H9 (cell line): ENCODE measurements at regions not wholly inside any gene's neighbourhood (a gene's known extent, or its start where the extent isn't known, plus 50 kb on each side); places are given as distances from the start of the nearest gene placed in this dataset.

Source experiments
- DNase-seq: peaks from one replicate; pipeline ENCODE4 v3.0.0-alpha.2; 2017
- H2AFZ ChIP-seq: one replicate; pipeline ENCODE4 v1.6.1; 2013; ENCODE audit warnings: mild to moderate bottlenecking, low read length, control low read depth, moderate library complexity
- H2AK5ac ChIP-seq: 2 replicates; pipeline ENCODE4 v1.6.1; 2013; ENCODE audit warnings: low read length, control low read depth, mixed read lengths; ENCODE audit not compliant: insufficient read length
- H2BK120ac ChIP-seq: one replicate; pipeline ENCODE4 v1.6.1; 2013; ENCODE audit warnings: low read depth, mild to moderate bottlenecking, low read length, control low read depth, inconsistent platforms; ENCODE audit not compliant: poor library complexity, severe bottlenecking
- H2BK12ac ChIP-seq: 2 replicates; pipeline ENCODE4 v1.6.1; 2013; ENCODE audit warnings: low read length, control low read depth, mixed read lengths, low read depth; ENCODE audit not compliant: insufficient read length
- H2BK15ac ChIP-seq: 2 replicates; pipeline ENCODE4 v1.6.1; 2013; ENCODE audit warnings: low read depth, low read length, control low read depth
- H2BK20ac ChIP-seq: one replicate; pipeline ENCODE4 v1.6.1; 2013; ENCODE audit warnings: low read depth, mild to moderate bottlenecking, low read length, control low read depth, inconsistent platforms; ENCODE audit not compliant: poor library complexity, severe bottlenecking
- H2BK5ac ChIP-seq: 2 replicates; pipeline ENCODE4 v1.6.1; 2013; ENCODE audit warnings: low read length, control low read depth, mixed read lengths; ENCODE audit not compliant: insufficient read length
- H3K14ac ChIP-seq: 2 replicates; pipeline ENCODE4 v1.6.1; 2013; ENCODE audit warnings: low read length, control low read depth; ENCODE audit not compliant: insufficient read depth
- H3K18ac ChIP-seq: 2 replicates; pipeline ENCODE4 v1.6.1; 2013; ENCODE audit warnings: low read depth, mild to moderate bottlenecking, mixed read lengths, low read length, control low read depth; ENCODE audit not compliant: insufficient read length
- H3K23ac ChIP-seq: 2 replicates; pipeline ENCODE4 v1.6.1; 2013; ENCODE audit warnings: low read length, control low read depth, mixed read lengths, low read depth; ENCODE audit not compliant: insufficient read length
- H3K23me2 ChIP-seq: 2 replicates; pipeline ENCODE4 v1.6.1; 2013; ENCODE audit warnings: low read depth, mild to moderate bottlenecking, mixed read lengths, low read length, control low read depth; ENCODE audit not compliant: insufficient read length, poor library complexity, severe bottlenecking
- H3K27ac ChIP-seq: 2 replicates; pipeline ENCODE4 v1.5.1; 2013; ENCODE audit warnings: low read length, control low read depth, mixed read lengths, low read depth; ENCODE audit not compliant: insufficient read length
- H3K27me3 ChIP-seq: 2 replicates; pipeline ENCODE4 v1.6.1; 2013; ENCODE audit warnings: low read length, control low read depth, inconsistent platforms; ENCODE audit not compliant: insufficient read depth
- H3K4ac ChIP-seq: 2 replicates; pipeline ENCODE4 v1.6.1; 2013; ENCODE audit warnings: low read depth, mild to moderate bottlenecking, control low read depth, inconsistent platforms, low read length, moderate library complexity
- H3K4me1 ChIP-seq: 2 replicates; pipeline ENCODE4 v1.6.1; 2013; ENCODE audit warnings: low read length, control low read depth, inconsistent platforms; ENCODE audit not compliant: insufficient read depth
- H3K4me2 ChIP-seq: 2 replicates; pipeline ENCODE4 v1.6.1; 2013; ENCODE audit warnings: low read length, control low read depth, mixed read lengths; ENCODE audit not compliant: insufficient read length, insufficient read depth
- H3K56ac ChIP-seq: 2 replicates; pipeline ENCODE4 v1.6.1; 2013; ENCODE audit warnings: low read depth, mild to moderate bottlenecking, mixed read lengths, low read length, control low read depth; ENCODE audit not compliant: insufficient read length
- H3K79me1 ChIP-seq: 2 replicates; pipeline ENCODE4 v1.6.1; 2013; ENCODE audit warnings: low read depth, mild to moderate bottlenecking, moderate library complexity, low read length, control low read depth, inconsistent platforms; ENCODE audit not compliant: insufficient read depth, poor library complexity, severe bottlenecking
- H3K79me2 ChIP-seq: 2 replicates; pipeline ENCODE4 v1.6.1; 2013; ENCODE audit warnings: low read length, control low read depth, inconsistent platforms; ENCODE audit not compliant: insufficient read depth
- H3K9ac ChIP-seq: 2 replicates; pipeline ENCODE4 v1.6.1; 2013; ENCODE audit warnings: low read length, control low read depth, mixed read lengths; ENCODE audit not compliant: insufficient read length; ENCODE audit errors: extremely low read depth
- H3K9me3 ChIP-seq: one replicate; pipeline ENCODE4 v1.6.1; 2013; ENCODE audit warnings: low read depth, low read length, inconsistent platforms; ENCODE audit not compliant: control insufficient read depth
- H3T11ph ChIP-seq: one replicate; pipeline ENCODE4 v1.6.1; 2013; ENCODE audit warnings: mild to moderate bottlenecking, low read length, control low read depth, inconsistent platforms
- H4K20me1 ChIP-seq: one replicate; pipeline ENCODE4 v1.6.1; 2013; ENCODE audit not compliant: control insufficient read depth, insufficient read length, insufficient read depth
- H4K5ac ChIP-seq: 2 replicates; pipeline ENCODE4 v1.6.1; 2013; ENCODE audit warnings: low read depth, mild to moderate bottlenecking, mixed read lengths, low read length, control low read depth; ENCODE audit not compliant: insufficient read length
- H4K8ac ChIP-seq: replicated peaks from 2 replicates; pipeline ENCODE4 v1.6.1; 2013; ENCODE audit warnings: low read length, control low read depth, mixed read lengths, low read depth; ENCODE audit not compliant: insufficient read length
- H4K91ac ChIP-seq: 2 replicates; pipeline ENCODE4 v1.6.1; 2013; ENCODE audit warnings: low read depth, mild to moderate bottlenecking, moderate library complexity, mixed read lengths, low read length, control low read depth; ENCODE audit not compliant: insufficient read length
- H3K27ac Mint-ChIP-seq, 3 experiments: 2 replicates in 2 of 3; 3 replicates in 1 of 3; pipeline ENCODE4 v1.8.0; 2020 to 2021; ENCODE audit warnings: mixed read lengths in 3 of 3, mild to moderate bottlenecking in 1 of 3, moderate library complexity in 1 of 3
- H3K27me3 Mint-ChIP-seq: 2 replicates; pipeline ENCODE4 v1.8.0; 2021; ENCODE audit warnings: low read depth, mild to moderate bottlenecking, moderate library complexity, mixed read lengths
- H3K36me3 Mint-ChIP-seq, 3 experiments: 2 replicates in 2 of 3; 3 replicates in 1 of 3; pipeline ENCODE4 v1.8.0; 2020 to 2021; ENCODE audit warnings: low read depth in 3 of 3, mixed read lengths in 3 of 3; ENCODE audit not compliant: insufficient read depth in 1 of 3
- H3K4me1 Mint-ChIP-seq, 2 experiments: 2 replicates each; pipeline ENCODE4 v1.8.0; 2020; ENCODE audit warnings: mixed read lengths in 2 of 2
- H3K4me3 Mint-ChIP-seq, 2 experiments: 2 replicates in 1 of 2; 3 replicates in 1 of 2; pipeline ENCODE4 v1.8.0; 2020 to 2021; ENCODE audit warnings: mild to moderate bottlenecking in 2 of 2, mixed read lengths in 2 of 2, moderate library complexity in 1 of 2
- H3K9me3 Mint-ChIP-seq, 2 experiments: 2 replicates in 1 of 2; 3 replicates in 1 of 2; pipeline ENCODE4 v1.8.0; 2020; ENCODE audit warnings: mild to moderate bottlenecking in 2 of 2, mixed read lengths in 2 of 2, moderate library complexity in 1 of 2
- WGBS: extraction: QIAGEN DNeasy Blood & Tissue Kit; methylation state at CpG from one replicate; pipeline ENCODE4 v1.1.7; 2013; ENCODE audit warnings: missing lambda C conversion rate, low lambda C conversion rate, mixed read lengths; ENCODE audit not compliant: insufficient read length; ENCODE audit errors: extremely low coverage; 5-methylcytosine and 5-hydroxymethylcytosine counted together
- TF ChIP-seq, protein P1 (sequence below): fragments of 200-600 bp; sonication (generic); conservative IDR thresholded peaks from 3 replicates; pipeline ENCODE4 v1.8.0; 2021; ENCODE audit warnings: antibody characterized with exemption, mild to moderate bottlenecking

DNA sequence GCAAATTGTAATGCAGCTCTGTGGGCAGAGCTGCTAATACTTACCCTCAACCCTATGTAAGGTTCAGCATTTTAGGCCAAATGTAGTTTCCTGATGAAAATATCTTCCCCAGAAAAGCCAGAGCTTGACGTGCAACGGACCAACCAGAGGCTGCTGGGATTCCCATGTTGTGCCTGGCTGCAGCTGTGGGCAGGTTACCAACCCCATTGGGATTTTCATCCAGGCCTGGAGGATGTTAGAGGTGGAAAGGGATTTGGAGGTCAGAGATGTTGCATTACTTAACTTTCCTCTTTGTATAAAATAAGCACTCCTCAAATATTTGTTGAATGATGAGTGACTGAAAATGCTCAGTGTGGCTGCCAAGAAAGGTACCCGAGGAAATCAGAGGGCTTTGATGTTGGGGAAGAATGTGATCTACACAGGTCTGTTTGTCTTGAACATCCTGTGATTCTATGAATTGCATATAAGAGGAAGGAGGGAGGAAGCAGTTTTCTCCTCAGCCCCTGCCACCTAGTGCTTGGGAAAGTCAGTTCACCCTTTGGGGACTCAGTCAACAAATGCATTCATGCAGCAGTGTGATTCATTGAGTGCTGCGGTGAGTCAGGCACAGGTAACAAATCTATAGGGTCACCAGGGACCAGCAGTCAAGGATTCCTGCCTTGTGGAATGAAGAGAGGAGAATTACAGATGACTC is 487.2 kb downstream of the RPS24 start:
- no peaks in the 10 kb centered on the region for H3K4me1 ChIP-seq
- no peak overlapping the region for H3K14ac ChIP-seq
- no peak overlapping the region for H2AFZ ChIP-seq
- no peak overlapping the region for H3K4me3 Mint-ChIP-seq
- H2BK120ac ChIP-seq, result no peak overlapping the region
- H2BK15ac ChIP-seq, result no peak overlapping the region
- H4K5ac ChIP-seq, result no peak overlapping the region
- no peak overlapping the region for H3K56ac ChIP-seq
- H3K9me3 Mint-ChIP-seq, result no peaks in the 10 kb centered on the region
- H4K8ac ChIP-seq, result no peak overlapping the region
- no peak overlapping the region for H3K18ac ChIP-seq
- no peak overlapping the region for H3T11ph ChIP-seq
- no peaks in the 10 kb centered on the region for H3K27me3 ChIP-seq
- no peak overlapping the region for H2AK5ac ChIP-seq
- no peak overlapping the region for H3K23ac ChIP-seq
- H3K79me2 ChIP-seq, result no peaks in the 10 kb centered on the region
- H2BK20ac ChIP-seq, result no peak overlapping the region
- no peak overlapping the region for H3K27ac ChIP-seq
- DNase-seq, result peak; percentile 64
- H4K20me1 ChIP-seq, result no peaks in the 10 kb centered on the region
- H3K23me2 ChIP-seq, result no peaks in the 10 kb centered on the region
- TF ChIP-seq, protein P1, sequence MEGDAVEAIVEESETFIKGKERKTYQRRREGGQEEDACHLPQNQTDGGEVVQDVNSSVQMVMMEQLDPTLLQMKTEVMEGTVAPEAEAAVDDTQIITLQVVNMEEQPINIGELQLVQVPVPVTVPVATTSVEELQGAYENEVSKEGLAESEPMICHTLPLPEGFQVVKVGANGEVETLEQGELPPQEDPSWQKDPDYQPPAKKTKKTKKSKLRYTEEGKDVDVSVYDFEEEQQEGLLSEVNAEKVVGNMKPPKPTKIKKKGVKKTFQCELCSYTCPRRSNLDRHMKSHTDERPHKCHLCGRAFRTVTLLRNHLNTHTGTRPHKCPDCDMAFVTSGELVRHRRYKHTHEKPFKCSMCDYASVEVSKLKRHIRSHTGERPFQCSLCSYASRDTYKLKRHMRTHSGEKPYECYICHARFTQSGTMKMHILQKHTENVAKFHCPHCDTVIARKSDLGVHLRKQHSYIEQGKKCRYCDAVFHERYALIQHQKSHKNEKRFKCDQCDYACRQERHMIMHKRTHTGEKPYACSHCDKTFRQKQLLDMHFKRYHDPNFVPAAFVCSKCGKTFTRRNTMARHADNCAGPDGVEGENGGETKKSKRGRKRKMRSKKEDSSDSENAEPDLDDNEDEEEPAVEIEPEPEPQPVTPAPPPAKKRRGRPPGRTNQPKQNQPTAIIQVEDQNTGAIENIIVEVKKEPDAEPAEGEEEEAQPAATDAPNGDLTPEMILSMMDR, result peak; percentile 60
- no peaks in the 10 kb centered on the region for H3K79me1 ChIP-seq
- no peak overlapping the region for H4K91ac ChIP-seq
- H3K9me3 ChIP-seq, result no peaks in the 10 kb centered on the region
- peaks cover 7 to 14% of the 10 kb centered on the region in 2 experiments; a peak in 3 of 4 replicates for H3K4me1 Mint-ChIP-seq
- H3K4me2 ChIP-seq, result no peak overlapping the region
- no peak overlapping the region for H3K9ac ChIP-seq
- no peak overlapping the region for H2BK12ac ChIP-seq
- H3K36me3 Mint-ChIP-seq, result no peaks in the 10 kb centered on the region
- no peak overlapping the region for H2BK5ac ChIP-seq
- WGBS, result no CpG with 5 or more reads among the region's 4 CpGs
- H3K4ac ChIP-seq, result no peak overlapping the region
- H3K27me3 Mint-ChIP-seq, result peaks cover 2% of the 10 kb centered on the region
- H3K27ac Mint-ChIP-seq, result no peak overlapping the region; a peak in 1 of 7 replicates
